GM12878 (cell line): ENCODE measurements at regions not wholly inside any gene's neighbourhood (a gene's known extent, or its start where the extent isn't known, plus 50 kb on each side); places are given as distances from the start of the nearest gene placed in this dataset.

ENCODE experiments used
- ATAC-seq: fragments of 200-7000 bp; cut with Tn5 transposase; 3 replicates; pipeline ENCODE4 v1.9.1; 2020; ENCODE audit warnings: mild to moderate bottlenecking, moderate library complexity
- BruUV-seq: library from RNA; stranded (reverse); fragments of 400-500 nt; replicated peaks from 2 replicates; lab custom pipeline; 2021; lab: Mats Ljungman, UMichigan
- CTCF ChIA-PET: fragments of 300-600 bp; sonication (Branson Sonifier 250); formaldehyde crosslinking; extraction: SDS; loops from one replicate; lab custom pipeline; 2021; ENCODE audit warnings: inconsistent platforms; lab: Yijun Ruan, JAX
- POLR2A ChIA-PET: fragments of 350-600 bp; formaldehyde crosslinking; extraction: SDS; loops from one replicate; lab custom pipeline; 2021; ENCODE audit warnings: inconsistent platforms; lab: Charles Lee
- RAD21 ChIA-PET: fragments of 300-600 bp; sonication (Branson Sonifier 250); formaldehyde crosslinking; loops from one replicate; lab custom pipeline; 2023; ENCODE audit warnings: antibody characterized with exemption; ENCODE audit not compliant: unreplicated experiment; lab: Charles Lee
- SMC1A ChIA-PET: fragments of 300-600 bp; sonication (Branson Sonifier 250); formaldehyde crosslinking; loops from one replicate; lab custom pipeline; 2023; ENCODE audit not compliant: unreplicated experiment, uncharacterized antibody; lab: Charles Lee
- DNase-seq: peaks from one replicate; pipeline ENCODE4 v3.0.0-alpha.2; 2011; ENCODE audit warnings: low read depth, low spot score
- FAIRE-seq: peaks from 3 replicates; lab custom pipeline; 2011; peaks lifted over from hg19 to GRCh38; lab: Jason Lieb, UNC
- H2AFZ ChIP-seq: 2 replicates; pipeline ENCODE4 v1.6.0; 2011; ENCODE audit warnings: low read depth, low read length, control low read depth; ENCODE audit not compliant: control insufficient read depth
- H3K27ac ChIP-seq: 2 replicates; pipeline ENCODE4 v1.5.1; 2011; ENCODE audit warnings: control low read depth; ENCODE audit not compliant: control insufficient read depth, insufficient read depth
- H3K27me3 ChIP-seq, 2 experiments: replicated peaks in 1 of 2; 2 replicates each; pipeline versions ENCODE4 v1.6.0 to v1.6.1; 2011; ENCODE audit warnings: low read length in 1 of 2; ENCODE audit not compliant: control insufficient read depth in 2 of 2, insufficient read depth in 2 of 2
- H3K36me3 ChIP-seq, 2 experiments: 2 replicates each; pipeline ENCODE4 v1.5.1; 2011; ENCODE audit warnings: low read length in 1 of 2; ENCODE audit not compliant: control insufficient read depth in 2 of 2, insufficient read depth in 2 of 2
- H3K4me1 ChIP-seq: 2 replicates; pipeline ENCODE4 v1.6.1; 2011; ENCODE audit warnings: mild to moderate bottlenecking, low read length, moderate library complexity, mixed read lengths; ENCODE audit not compliant: control insufficient read depth, insufficient read depth
- H3K4me2 ChIP-seq: 2 replicates; pipeline ENCODE4 v1.6.0; 2011; ENCODE audit warnings: control low read depth; ENCODE audit not compliant: control insufficient read depth, insufficient read depth
- H3K4me3 ChIP-seq: fragments of 200-600 bp; sonication (generic); 2 replicates; pipeline ENCODE4 v1.5.1; 2016
- H3K79me2 ChIP-seq: 2 replicates; pipeline ENCODE4 v1.6.0; 2011; ENCODE audit warnings: low read length; ENCODE audit not compliant: control insufficient read depth, insufficient read depth
- H3K9ac ChIP-seq: 2 replicates; pipeline ENCODE4 v1.8.0; 2011; ENCODE audit warnings: low read length, control low read depth, mixed read lengths; ENCODE audit not compliant: control insufficient read depth, insufficient read depth
- H3K9me3 ChIP-seq: replicated peaks from 3 replicates; pipeline ENCODE4 v1.5.1; 2011; ENCODE audit warnings: mild to moderate bottlenecking, low read length; ENCODE audit not compliant: control insufficient read depth, insufficient read depth
- H4K20me1 ChIP-seq: 2 replicates; pipeline ENCODE4 v1.6.0; 2011; ENCODE audit not compliant: control insufficient read depth, insufficient read depth
- FOS ChIP-seq: IDR thresholded peaks from 3 replicates; pipeline ENCODE4 v1.6.1; 2011; ENCODE audit warnings: borderline replicate concordance; ENCODE audit not compliant: insufficient read length; ENCODE audit errors: extremely low read depth
- JUNB ChIP-seq: IDR thresholded peaks from 2 replicates; pipeline ENCODE4 v1.6.1; 2016; ENCODE audit warnings: antibody characterized with exemption, mild to moderate bottlenecking
- NRF1 ChIP-seq: conservative IDR thresholded peaks from 2 replicates; pipeline ENCODE4 v1.6.1; 2011; ENCODE audit warnings: mild to moderate bottlenecking, low read depth, low read length, improper control_type of control experiment
- POU2F2 ChIP-seq: IDR thresholded peaks from 3 replicates; pipeline ENCODE4 v1.6.1; 2011; ENCODE audit warnings: low read depth, mild to moderate bottlenecking, low read length, borderline replicate concordance
- RUNX3 ChIP-seq: IDR thresholded peaks from 2 replicates; pipeline ENCODE4 v1.6.1; 2012; ENCODE audit warnings: low read length, inconsistent platforms
- SIX5 ChIP-seq: IDR thresholded peaks from 2 replicates; pipeline ENCODE4 v1.6.1; 2011; ENCODE audit warnings: mild to moderate bottlenecking, low read depth, low read length, moderate library complexity; ENCODE audit not compliant: severe bottlenecking
- STAT1 ChIP-seq: fragments of 450-650 bp; conservative IDR thresholded peaks from 2 replicates; pipeline ENCODE4 v1.6.1; 2014; ENCODE audit warnings: antibody characterized with exemption, mild to moderate bottlenecking
- SUPT20H ChIP-seq: IDR thresholded peaks from 2 replicates; pipeline ENCODE4 v1.6.1; 2011; ENCODE audit warnings: low read depth, mild to moderate bottlenecking, low read length, moderate library complexity, borderline replicate concordance; ENCODE audit not compliant: control insufficient read depth
- ZNF384 ChIP-seq: IDR thresholded peaks from 2 replicates; pipeline ENCODE4 v1.6.1; 2012; ENCODE audit warnings: low read depth, mild to moderate bottlenecking, low read length, improper control_type of control experiment, borderline replicate concordance
- WGBS: methylation state at CpG from one replicate; pipeline ENCODE4 v1.1.6; 2016; ENCODE audit warnings: low lambda C conversion rate; ENCODE audit not compliant: insufficient replicate concordance, insufficient coverage; ENCODE audit errors: missing lambda C conversion rate; 5-methylcytosine and 5-hydroxymethylcytosine counted together
- in situ Hi-C: fragments of 300-500 bp; cut with MboI; formaldehyde crosslinking; loops from 9 replicates; pipeline ENCODE4 v1.14.3; 2018; ENCODE audit warnings: mixed read lengths
- intact Hi-C: fragments of 100-400 bp; cut with micrococcal nuclease; formaldehyde crosslinking; loops from one replicate; pipeline ENCODE4 v1.14.2; 2022; ENCODE audit not compliant: unreplicated experiment
- TF ChIP-seq, protein P1 (sequence below): fragments of 450-650 bp; IDR thresholded peaks from 2 replicates; pipeline ENCODE4 v1.6.1; 2016; ENCODE audit warnings: mild to moderate bottlenecking

DNA sequence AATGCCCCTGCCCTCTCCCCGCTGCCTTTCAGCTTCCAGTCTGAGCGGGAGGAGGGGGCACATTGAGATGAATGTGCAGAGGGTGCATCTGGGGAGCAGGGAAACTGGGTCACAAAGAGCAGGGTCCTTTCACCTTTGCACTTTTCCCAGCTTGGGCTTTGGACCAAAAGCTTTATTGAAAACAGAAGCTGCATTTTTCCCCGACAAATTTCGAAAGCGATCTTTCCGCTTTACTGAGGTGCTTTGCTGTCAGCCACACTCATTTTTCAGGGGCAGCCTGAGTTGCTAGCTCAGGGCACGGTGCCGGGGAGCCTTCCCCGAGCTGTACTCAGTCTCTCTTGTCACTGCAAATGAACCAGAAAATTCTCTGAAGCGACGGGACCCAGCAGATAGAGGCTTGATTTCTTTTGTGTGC, 283.7 kb upstream of the SOX4 start:
- Histone ChIP-seq H3K4me1 (no peaks in the 10 kb centered on the region), H3K27me3 (no peaks in the 10 kb centered on the region), H3K4me3 (no peak overlapping the region), H3K9me3 (no peaks in the 10 kb centered on the region), H3K9ac (no peak overlapping the region), H4K20me1 (no peaks in the 10 kb centered on the region), H2AFZ (no peak overlapping the region), H3K36me3 (no peaks in the 10 kb centered on the region), H3K4me2 (no peak overlapping the region), H3K79me2 (no peaks in the 10 kb centered on the region), H3K27ac (no peak overlapping the region)
- no peak for DNase-seq
- no peak for FAIRE-seq
- ChIA-PET CTCF (interaction anchor here (0.6 kb wide), 1 partner anchor 168 kb away, joined by 3 read pairs; no protein-coding TSS in a partner anchor), RAD21 (no interaction called here), SMC1A (interaction anchor here (1.7 kb wide), 1 partner anchor 279 kb away, joined by 3 read pairs; no protein-coding TSS in a partner anchor), POLR2A (interaction anchor here (0.6 kb wide), 1 partner anchor 835 kb away, joined by 3 read pairs; no protein-coding TSS in a partner anchor)
- intact Hi-C loops, result no loop called here
- in situ Hi-C loops, result no loop called here
- no peak for ATAC-seq
- TF ChIP-seq RUNX3, result no peak
- TF ChIP-seq STAT1, result no peak
- TF ChIP-seq POU2F2, result no peak
- TF ChIP-seq JUNB, result no peak
- TF ChIP-seq SUPT20H, result no peak
- TF ChIP-seq SIX5, result no peak
- no peak for TF ChIP-seq FOS
- TF ChIP-seq, protein P1, sequence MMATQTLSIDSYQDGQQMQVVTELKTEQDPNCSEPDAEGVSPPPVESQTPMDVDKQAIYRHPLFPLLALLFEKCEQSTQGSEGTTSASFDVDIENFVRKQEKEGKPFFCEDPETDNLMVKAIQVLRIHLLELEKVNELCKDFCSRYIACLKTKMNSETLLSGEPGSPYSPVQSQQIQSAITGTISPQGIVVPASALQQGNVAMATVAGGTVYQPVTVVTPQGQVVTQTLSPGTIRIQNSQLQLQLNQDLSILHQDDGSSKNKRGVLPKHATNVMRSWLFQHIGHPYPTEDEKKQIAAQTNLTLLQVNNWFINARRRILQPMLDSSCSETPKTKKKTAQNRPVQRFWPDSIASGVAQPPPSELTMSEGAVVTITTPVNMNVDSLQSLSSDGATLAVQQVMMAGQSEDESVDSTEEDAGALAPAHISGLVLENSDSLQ, result no peak
- no peak for TF ChIP-seq ZNF384
- TF ChIP-seq NRF1, result no peak
- no TSS peak for BruUV-seq
- WGBS, result 85% methylated on average over 11 of the region's 11 CpGs
